ENCODE measurements at regions not wholly inside any gene's neighbourhood (a gene's known extent, or its start where the extent isn't known, plus 50 kb on each side); places are given as distances from the start of the nearest gene placed in this dataset.

DNA sequence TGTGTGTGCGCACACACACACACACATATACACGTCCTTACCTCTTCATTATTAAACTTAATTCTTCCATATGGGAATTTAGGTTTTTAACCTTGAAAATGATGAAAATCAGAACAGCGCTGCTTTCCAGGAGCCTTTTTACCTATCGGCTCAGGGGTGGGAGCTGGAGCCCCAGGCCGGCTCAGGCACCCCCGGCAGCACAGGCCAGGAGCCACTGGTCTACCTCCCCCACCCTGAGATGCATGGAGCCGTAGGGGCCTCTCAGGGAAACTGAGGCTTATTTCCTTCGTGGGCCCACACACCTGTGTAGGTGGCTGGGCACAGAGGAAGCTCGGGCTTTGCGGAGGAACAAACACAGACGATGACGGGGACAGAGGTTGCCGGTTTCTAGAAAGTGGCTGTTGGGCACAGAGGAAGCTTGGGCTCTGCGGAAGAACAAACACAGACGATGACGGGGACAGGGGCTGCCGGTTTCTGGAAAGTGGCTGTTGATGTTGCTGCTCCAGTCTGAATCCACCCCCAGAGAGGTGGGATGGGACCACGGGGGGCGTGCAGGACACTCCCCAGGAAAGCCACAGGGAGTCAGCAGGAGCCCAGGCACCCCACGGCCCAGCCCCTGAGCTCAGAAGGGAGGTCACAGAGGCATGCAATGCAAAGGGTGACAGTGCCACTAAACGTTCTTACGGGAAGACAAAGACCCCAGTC is 149.4 kb downstream of the BRD1 start:
- no peak for TF ChIP-seq CTCF (IDR thresholded peaks at IDR 0.05)
- H3K4me3 ChIP-seq: no peak overlapping the region
- DNase-seq (ENCODE audit: low spot score): peak; percentile 56
- no peak overlapping the region for H3K27ac ChIP-seq

DNA sequence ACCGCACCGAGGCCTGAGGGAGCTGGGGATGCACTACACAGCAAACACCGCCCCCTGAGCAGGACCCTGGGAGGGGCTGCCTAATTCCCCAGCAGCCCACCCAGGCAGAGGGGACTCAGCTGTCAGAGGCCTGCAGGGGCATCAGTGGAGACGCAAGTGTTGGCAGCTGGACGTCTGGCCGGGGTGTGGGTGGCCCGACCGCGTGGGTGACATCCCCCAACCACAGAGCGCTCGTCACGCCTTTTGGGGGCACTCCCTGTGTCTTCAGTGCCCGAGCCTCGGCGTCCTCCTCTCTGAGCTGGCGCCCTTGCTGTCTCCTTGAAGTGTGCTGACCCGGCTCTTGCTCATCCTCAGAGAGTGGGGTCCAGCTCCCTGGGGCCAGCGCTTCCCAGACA is 150.2 kb downstream of the BRD1 start:
- no peak for TF ChIP-seq CTCF (IDR thresholded peaks at IDR 0.05)
- Histone ChIP-seq H3K27ac (no peak overlapping the region), H3K4me3 (no peak overlapping the region)
- DNase-seq (ENCODE audit: low spot score): peak; percentile 53

DNA sequence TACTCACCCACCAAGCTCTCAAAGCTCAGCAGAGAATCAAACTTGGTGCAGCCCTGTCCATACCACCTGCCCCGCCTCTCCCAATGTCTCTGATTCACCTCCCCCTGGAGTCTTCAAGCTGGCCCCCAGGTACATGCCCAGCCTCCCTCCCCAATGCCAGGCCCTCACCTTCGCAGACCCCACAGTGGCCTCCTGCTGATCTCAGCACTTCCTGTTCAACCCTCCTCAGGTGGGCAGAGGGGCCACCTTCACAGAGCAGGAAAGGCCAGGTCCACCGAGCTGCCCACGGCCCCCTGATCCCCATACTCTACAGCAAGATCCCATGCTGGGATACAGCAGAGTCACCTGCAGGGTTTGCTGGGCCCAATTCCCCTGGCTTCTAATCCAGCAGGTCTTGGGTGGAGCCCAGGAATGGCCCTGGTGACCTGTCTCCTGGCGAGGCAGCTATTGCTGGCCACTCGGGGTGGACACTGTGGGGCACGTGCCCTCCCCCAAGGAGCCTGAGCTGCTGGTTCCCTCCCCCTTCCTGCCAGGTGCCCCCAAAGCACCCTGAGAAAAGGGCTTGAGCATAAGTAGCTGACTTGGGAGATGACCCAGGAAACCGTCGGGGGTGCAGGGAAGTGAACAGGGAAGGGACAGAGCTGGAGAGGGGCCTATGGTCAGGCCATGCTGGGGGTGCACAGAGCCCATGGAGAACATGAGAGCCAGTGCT is 150.7 kb downstream of the BRD1 start:
- Histone ChIP-seq H3K4me3 (no peak overlapping the region), H3K27ac (no peak overlapping the region)
- DNase-seq (ENCODE audit: low spot score): peak; percentile 41
- no peak for TF ChIP-seq CTCF (IDR thresholded peaks at IDR 0.05)

- TF ChIP-seq CTCF (IDR thresholded peaks at IDR 0.05): no peak
- no peak overlapping the region for H3K27ac ChIP-seq
- no peak overlapping the region for H3K4me3 ChIP-seq
- DNase-seq (ENCODE audit: low spot score): no peak
Measured at GRCh38 chr22:49676230-49676629, 151.4 kb downstream of the BRD1 start.

GRCh38 chr22:49674479-49675050 is 153.1 kb downstream of the BRD1 start:
- H3K4me3 ChIP-seq: no peak overlapping the region
- no peak for TF ChIP-seq CTCF (IDR thresholded peaks at IDR 0.05)
- no peak for DNase-seq (ENCODE audit: low spot score)
- H3K27ac ChIP-seq: no peak overlapping the region

- no peak for TF ChIP-seq CTCF (IDR thresholded peaks at IDR 0.05)
- DNase-seq (ENCODE audit: low spot score): peak; percentile 65
- H3K27ac ChIP-seq: no peak overlapping the region
- H3K4me3 ChIP-seq: no peak overlapping the region
Measured at GRCh38 chr22:49673048-49673447, 154.6 kb downstream of the BRD1 start.
